BE2C (cell line): ENCODE measurements at regions not wholly inside any gene's neighbourhood (a gene's known extent, or its start where the extent isn't known, plus 50 kb on each side); places are given as distances from the start of the nearest gene placed in this dataset.

Source experiments
- DNase-seq: peaks from one replicate; pipeline ENCODE4 v3.0.0-alpha.2; 2020
- H3K27me3 ChIP-seq: fragments of 250-450 bp; sonication (Bioruptor Pico); 2 replicates; pipeline ENCODE4 v1.5.1; 2020; ENCODE audit warnings: mild to moderate bottlenecking
- H3K36me3 ChIP-seq: fragments of 250-450 bp; sonication (Bioruptor Pico); 2 replicates; pipeline ENCODE4 v1.5.1; 2020; ENCODE audit warnings: mild to moderate bottlenecking
- H3K4me1 ChIP-seq: fragments of 250-450 bp; sonication (Bioruptor Pico); 2 replicates; pipeline ENCODE4 v1.5.1; 2020
- H3K4me3 ChIP-seq: 2 replicates; pipeline ENCODE4 v1.5.1; 2011; ENCODE audit warnings: low read depth, low read length
- H3K9me3 ChIP-seq: fragments of 250-450 bp; sonication (Bioruptor Pico); 2 replicates; pipeline ENCODE4 v1.5.1; 2020
- TF ChIP-seq, protein P1 (sequence below): IDR thresholded peaks from 2 replicates; pipeline ENCODE4 v1.5.1; 2012; ENCODE audit warnings: mild to moderate bottlenecking, low read depth, low read length

GRCh38 chr7:131945957-131946544, 389.6 kb upstream of the PODXL start:
- Histone ChIP-seq H3K36me3 (no peaks in the 10 kb centered on the region), H3K27me3 (peaks cover 11% of the 10 kb centered on the region), H3K4me3 (peak overlapping the region; percentile 52; the same call in 1 of the 2 replicates), H3K9me3 (no peaks in the 10 kb centered on the region), H3K4me1 (peaks cover 12% of the 10 kb centered on the region)
- DNase-seq: peak; percentile 29
- TF ChIP-seq, protein P1, sequence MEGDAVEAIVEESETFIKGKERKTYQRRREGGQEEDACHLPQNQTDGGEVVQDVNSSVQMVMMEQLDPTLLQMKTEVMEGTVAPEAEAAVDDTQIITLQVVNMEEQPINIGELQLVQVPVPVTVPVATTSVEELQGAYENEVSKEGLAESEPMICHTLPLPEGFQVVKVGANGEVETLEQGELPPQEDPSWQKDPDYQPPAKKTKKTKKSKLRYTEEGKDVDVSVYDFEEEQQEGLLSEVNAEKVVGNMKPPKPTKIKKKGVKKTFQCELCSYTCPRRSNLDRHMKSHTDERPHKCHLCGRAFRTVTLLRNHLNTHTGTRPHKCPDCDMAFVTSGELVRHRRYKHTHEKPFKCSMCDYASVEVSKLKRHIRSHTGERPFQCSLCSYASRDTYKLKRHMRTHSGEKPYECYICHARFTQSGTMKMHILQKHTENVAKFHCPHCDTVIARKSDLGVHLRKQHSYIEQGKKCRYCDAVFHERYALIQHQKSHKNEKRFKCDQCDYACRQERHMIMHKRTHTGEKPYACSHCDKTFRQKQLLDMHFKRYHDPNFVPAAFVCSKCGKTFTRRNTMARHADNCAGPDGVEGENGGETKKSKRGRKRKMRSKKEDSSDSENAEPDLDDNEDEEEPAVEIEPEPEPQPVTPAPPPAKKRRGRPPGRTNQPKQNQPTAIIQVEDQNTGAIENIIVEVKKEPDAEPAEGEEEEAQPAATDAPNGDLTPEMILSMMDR: no peak

- Histone ChIP-seq H3K9me3 (no peaks in the 10 kb centered on the region), H3K4me1 (peaks cover 12% of the 10 kb centered on the region), H3K36me3 (no peaks in the 10 kb centered on the region), H3K4me3 (peak overlapping the region; percentile 52), H3K27me3 (peaks cover 11% of the 10 kb centered on the region)
- TF ChIP-seq, protein P1: peak; percentile 78
- DNase-seq: peak; percentile 83
Measured at GRCh38 chr7:131945313-131945911, 389.0 kb upstream of the PODXL start.

GRCh38 chr7:131944556-131945069, 388.2 kb upstream of the PODXL start:
- DNase-seq: no peak
- TF ChIP-seq, protein P1: no peak

GRCh38 chr7:131943646-131944045, 387.2 kb upstream of the PODXL start:
- H3K36me3 ChIP-seq: no peaks in the 10 kb centered on the region
- no peaks in the 10 kb centered on the region for H3K9me3 ChIP-seq
- H3K27me3 ChIP-seq: peaks cover 11% of the 10 kb centered on the region
- peaks cover 12% of the 10 kb centered on the region for H3K4me1 ChIP-seq
- H3K4me3 ChIP-seq: no peak overlapping the region
- TF ChIP-seq, protein P1: no peak
- no peak for DNase-seq

More at GRCh38 chr7:131944556-131945069, 388.2 kb upstream of the PODXL start:
- Histone ChIP-seq H3K4me1 (peaks cover 12% of the 10 kb centered on the region), H3K27me3 (peaks cover 11% of the 10 kb centered on the region), H3K9me3 (no peaks in the 10 kb centered on the region), H3K36me3 (no peaks in the 10 kb centered on the region), H3K4me3 (no peak overlapping the region)

DNA sequence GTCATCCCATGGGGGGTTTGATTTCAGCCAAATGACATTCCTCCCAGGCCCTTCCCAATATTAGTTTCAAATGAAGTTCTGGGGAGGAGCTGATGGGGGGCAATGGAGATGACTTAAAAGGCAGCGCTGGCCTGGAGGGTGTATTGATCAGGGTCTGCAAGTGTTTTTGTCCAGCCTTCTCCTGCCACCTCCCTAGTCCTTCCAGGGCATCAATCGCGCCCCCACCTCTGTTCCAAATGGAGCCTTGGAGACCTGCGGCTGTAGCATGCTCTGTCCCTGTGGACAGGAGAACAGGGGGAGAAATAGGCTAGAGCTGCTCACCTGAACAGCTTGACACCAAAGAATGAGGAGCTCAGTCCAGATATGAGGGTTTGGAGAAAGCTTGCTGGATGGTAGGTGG, 386.8 kb upstream of the PODXL start:
- Histone ChIP-seq H3K27me3 (peaks cover 11% of the 10 kb centered on the region), H3K36me3 (no peaks in the 10 kb centered on the region), H3K4me3 (no peak overlapping the region), H3K4me1 (peaks cover 10% of the 10 kb centered on the region), H3K9me3 (no peaks in the 10 kb centered on the region)
- no peak for DNase-seq
- TF ChIP-seq, protein P1: no peak
